GM10248 (cell line): ENCODE measurements at regions not wholly inside any gene's neighbourhood (a gene's known extent, or its start where the extent isn't known, plus 50 kb on each side); places are given as distances from the start of the nearest gene placed in this dataset.

Source experiments
- CTCF ChIA-PET: fragments of 300-600 bp; sonication (Branson Sonifier 250); formaldehyde crosslinking; extraction: SDS; loops from one replicate; lab custom pipeline; 2021; ENCODE audit warnings: antibody characterized with exemption; lab: Yijun Ruan, JAX
- POLR2A ChIA-PET: fragments of 350-650 bp; sonication (Branson Sonifier 250); formaldehyde crosslinking; extraction: SDS; loops from one replicate; lab custom pipeline; 2020; ENCODE audit warnings: antibody characterized with exemption; lab: Yijun Ruan, JAX
- DNase-seq: peaks from one replicate; pipeline ENCODE4 v3.0.0; 2012; ENCODE audit errors: extremely low spot score
- CTCF ChIP-seq: IDR thresholded peaks from 2 replicates; pipeline ENCODE4 v1.5.1; 2012; ENCODE audit warnings: mild to moderate bottlenecking, low read depth; ENCODE audit errors: extremely low read depth, missing control alignments, control extremely low read depth

GRCh38 chr22:49617866-49618676 is 209.6 kb downstream of the BRD1 start:
- ChIA-PET POLR2A (no interaction called here), CTCF (no interaction called here)
- TF ChIP-seq CTCF: no peak
- DNase-seq: no peak

GRCh38 chr22:49617264-49617663 is 210.4 kb downstream of the BRD1 start:
- TF ChIP-seq CTCF: no peak
- DNase-seq: no peak
- ChIA-PET CTCF (no interaction called here), POLR2A (no interaction called here)

DNA sequence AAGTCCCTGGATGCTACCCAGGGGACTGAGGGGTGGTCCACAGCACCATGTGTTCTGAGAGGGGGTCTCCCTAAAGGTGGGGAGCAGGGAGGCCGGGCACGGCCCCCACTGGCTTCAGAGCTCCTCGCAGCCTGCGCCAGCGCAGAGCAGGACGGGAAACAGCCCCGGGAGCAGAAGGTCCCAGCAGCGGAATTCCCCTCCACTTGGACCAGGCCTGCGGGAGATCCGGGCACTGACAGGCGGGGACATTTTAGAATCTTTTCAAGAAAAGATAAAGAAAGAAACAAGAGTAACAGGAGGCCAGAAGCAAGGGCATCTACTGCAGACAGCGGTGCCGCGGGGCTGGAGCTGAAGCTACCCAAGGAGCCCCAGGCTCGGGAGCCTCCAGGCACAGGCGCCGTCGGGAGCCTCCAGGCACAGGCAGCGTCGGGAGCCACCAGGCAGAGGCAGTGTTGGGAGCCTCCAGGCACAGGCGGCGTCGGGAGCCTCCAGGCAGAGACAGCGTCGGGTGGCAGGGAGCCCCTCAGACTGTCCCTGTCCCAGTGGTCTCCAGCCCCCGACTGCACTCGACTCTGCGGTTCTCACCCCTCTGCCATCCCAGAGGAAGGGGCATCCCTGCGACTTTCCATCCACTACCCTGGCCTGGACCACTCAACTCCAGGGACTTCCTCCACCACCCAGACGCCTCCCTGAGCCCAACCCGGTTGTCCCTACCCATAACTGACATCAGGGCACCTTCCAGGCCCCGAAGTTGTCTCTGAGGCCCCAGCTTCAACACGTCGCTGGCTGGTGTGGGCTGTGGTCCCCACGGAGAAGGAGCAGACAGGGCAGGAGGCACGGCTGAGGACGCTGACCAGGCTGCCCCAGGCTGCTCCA is 211.1 kb downstream of the BRD1 start:
- POLR2A ChIA-PET: no interaction called here
- DNase-seq: no peak
- no peak for TF ChIP-seq CTCF
- CTCF ChIA-PET: no interaction called here

DNA sequence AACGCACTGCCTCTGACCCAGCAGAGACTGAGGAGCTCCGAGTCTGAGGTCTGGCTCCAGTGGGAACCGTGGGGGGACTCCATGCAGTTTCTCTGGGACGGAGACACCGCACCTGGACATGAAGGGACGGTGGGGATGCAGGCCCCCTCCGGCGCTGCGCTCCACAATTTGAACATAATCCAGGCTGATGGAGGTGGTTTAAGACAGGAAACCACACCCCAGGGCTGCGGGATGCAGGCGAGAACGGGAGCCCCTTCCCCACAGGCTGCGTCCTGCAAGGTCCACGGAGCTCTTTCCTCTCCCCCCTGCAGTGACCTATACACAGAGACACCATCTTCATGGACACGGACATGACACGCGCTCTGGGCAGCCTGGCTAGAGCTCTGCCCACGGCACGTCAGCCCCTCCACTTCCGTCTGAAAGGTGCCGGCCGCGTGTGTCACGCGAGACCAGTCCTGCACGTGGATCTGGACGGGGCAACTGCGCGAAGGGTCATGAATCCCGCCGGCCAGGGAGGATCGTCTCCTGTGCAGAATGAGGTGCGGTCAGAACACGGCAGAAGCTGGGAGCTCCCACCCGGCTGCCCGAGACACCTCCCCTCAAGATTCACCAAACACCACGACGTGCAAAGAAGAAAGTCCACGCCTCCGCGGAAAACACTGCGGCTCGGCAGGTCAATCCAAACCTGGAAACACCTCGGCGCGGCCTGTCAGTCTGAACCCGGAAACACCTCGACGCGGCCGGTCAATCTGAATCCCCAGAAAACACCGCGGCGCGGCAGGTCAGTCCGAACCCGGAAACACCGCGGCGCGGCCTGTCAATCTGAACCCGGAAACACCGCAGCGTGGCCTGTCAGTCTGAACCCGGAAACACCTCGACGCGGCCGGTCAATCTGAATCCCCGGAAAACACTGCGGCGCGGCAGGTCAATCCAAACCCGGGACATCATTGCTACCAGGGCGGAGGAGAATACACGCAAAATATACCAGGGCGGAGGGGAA is 212.4 kb downstream of the BRD1 start:
- ChIA-PET POLR2A (no interaction called here), CTCF (no interaction called here)
- no peak for DNase-seq
- no peak for TF ChIP-seq CTCF

DNA sequence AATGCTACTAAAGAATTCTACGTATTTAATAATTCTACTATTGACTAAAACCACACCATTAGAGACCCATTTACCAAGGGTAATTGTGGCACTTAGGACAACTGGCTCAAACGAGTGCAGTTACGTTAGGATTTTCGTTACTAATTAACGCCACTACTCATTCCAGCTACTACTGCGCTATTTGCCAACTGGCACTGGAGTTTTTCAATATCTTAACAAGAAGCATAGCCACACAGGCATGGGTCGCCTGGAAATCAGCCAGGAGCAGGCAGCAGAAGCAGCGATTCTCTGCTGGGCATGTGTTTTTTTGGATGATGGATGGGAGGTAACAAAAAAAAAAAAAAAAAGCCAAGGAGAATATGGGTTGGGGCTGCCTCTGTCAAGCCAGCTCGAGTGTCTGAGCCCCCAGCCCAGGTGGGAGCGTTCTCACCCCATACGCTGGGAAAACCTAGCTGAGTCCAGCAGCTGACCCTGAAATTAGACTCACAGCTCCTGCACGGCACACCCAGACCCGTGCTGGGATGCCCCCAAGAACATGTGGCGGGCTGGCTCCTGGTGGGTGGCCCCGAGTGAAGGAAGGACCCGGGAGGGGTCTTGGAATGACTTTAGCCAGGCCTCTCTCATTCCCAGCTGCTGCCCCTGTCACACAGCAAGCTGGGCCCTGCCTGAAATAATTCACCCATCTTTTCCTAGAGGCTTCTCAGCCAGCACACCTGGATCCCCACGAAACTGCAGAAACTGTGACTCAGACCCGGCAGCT is 214.0 kb downstream of the BRD1 start:
- no peak for TF ChIP-seq CTCF
- ChIA-PET CTCF (no interaction called here), POLR2A (no interaction called here)
- DNase-seq: no peak

DNA sequence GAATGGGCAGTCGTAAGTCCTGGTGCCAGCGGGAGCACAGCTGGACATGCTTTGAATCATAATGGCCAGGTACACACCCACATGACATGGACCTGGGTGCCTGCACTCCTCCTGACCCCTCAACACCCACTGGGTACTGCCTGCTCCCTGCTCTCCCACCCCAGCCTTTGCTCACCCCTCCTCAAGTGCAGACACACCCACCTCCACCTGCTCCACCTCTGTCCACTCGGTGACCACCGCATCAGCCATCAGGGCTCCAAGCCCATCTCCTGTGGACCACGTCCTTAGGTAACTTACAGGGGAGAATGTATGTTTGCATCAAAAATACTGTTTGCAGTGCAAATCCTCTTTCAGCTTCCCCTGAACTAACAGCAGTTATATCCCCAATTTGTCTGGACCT is 214.6 kb downstream of the BRD1 start:
- ChIA-PET CTCF (no interaction called here), POLR2A (no interaction called here)
- TF ChIP-seq CTCF: no peak
- no peak for DNase-seq
